OCI-LY7 (cell line): ENCODE measurements at regions not wholly inside any gene's neighbourhood (a gene's known extent, or its start where the extent isn't known, plus 50 kb on each side); places are given as distances from the start of the nearest gene placed in this dataset.

ENCODE experiments used
- BruUV-seq: library from RNA; stranded (reverse); fragments of 400-500 nt; replicated peaks from 2 replicates; lab custom pipeline; 2021; lab: Mats Ljungman, UMichigan
- CTCF ChIA-PET: fragments of 300-600 bp; sonication (Branson Sonifier 250); formaldehyde crosslinking; loops from one replicate; lab custom pipeline; 2022; ENCODE audit warnings: antibody characterized with exemption; ENCODE audit not compliant: unreplicated experiment; lab: Charles Lee
- POLR2A ChIA-PET: fragments of 300-600 bp; sonication (Branson Sonifier 250); formaldehyde crosslinking; loops from one replicate; lab custom pipeline; 2022; ENCODE audit warnings: antibody characterized with exemption; lab: Charles Lee
- DNase-seq: peaks from one replicate; pipeline ENCODE4 v3.0.0-alpha.2; 2015; ENCODE audit warnings: low spot score
- H2AFZ ChIP-seq: fragments of 200-600 bp; sonication (generic), shearing (Covaris generic); 2 replicates; pipeline ENCODE4 v1.6.1; 2014; ENCODE audit warnings: mild to moderate bottlenecking, antibody characterized with exemption, low read length, moderate library complexity
- H3K27ac ChIP-seq: fragments of 200-600 bp; sonication (generic); 2 replicates; pipeline ENCODE4 v1.5.1; 2014; ENCODE audit warnings: mixed run types, low read depth, mild to moderate bottlenecking, moderate library complexity, low read length, inconsistent platforms; ENCODE audit not compliant: poor library complexity, severe bottlenecking
- H3K36me3 ChIP-seq: fragments of 200-600 bp; sonication (generic); 2 replicates; pipeline ENCODE4 v1.6.1; 2014; ENCODE audit warnings: mild to moderate bottlenecking, antibody characterized with exemption, low read length, moderate library complexity, mixed read lengths; ENCODE audit not compliant: insufficient read depth
- H3K4me1 ChIP-seq: fragments of 200-600 bp; sonication (generic); 2 replicates; pipeline ENCODE4 v1.5.1; 2014; ENCODE audit warnings: mild to moderate bottlenecking, low read length; ENCODE audit not compliant: insufficient read depth, poor library complexity, severe bottlenecking
- H3K4me2 ChIP-seq: fragments of 200-600 bp; sonication (generic); 2 replicates; pipeline ENCODE4 v1.6.1; 2014; ENCODE audit warnings: mild to moderate bottlenecking, low read length
- H3K4me3 ChIP-seq: fragments of 200-600 bp; sonication (generic); 2 replicates; pipeline ENCODE4 v1.5.1; 2014; ENCODE audit warnings: mild to moderate bottlenecking, low read depth, low read length; ENCODE audit not compliant: poor library complexity, severe bottlenecking
- H3K79me2 ChIP-seq: fragments of 200-600 bp; sonication (generic); 2 replicates; pipeline ENCODE4 v1.6.1; 2016; ENCODE audit warnings: low read depth, mild to moderate bottlenecking, low read length, moderate library complexity, mixed read lengths; ENCODE audit not compliant: insufficient read depth
- H3K9me2 ChIP-seq: fragments of 200-600 bp; sonication (generic); 2 replicates; pipeline ENCODE4 v1.6.1; 2016; ENCODE audit warnings: mild to moderate bottlenecking, low read length, mixed read lengths; ENCODE audit not compliant: insufficient read depth
- H3K9me3 ChIP-seq: fragments of 200-600 bp; sonication (generic); 2 replicates; pipeline ENCODE4 v1.6.1; 2014; ENCODE audit warnings: mild to moderate bottlenecking, mixed run types, low read length, mixed read lengths
- H4K20me1 ChIP-seq: fragments of 200-600 bp; sonication (generic); 2 replicates; pipeline ENCODE4 v1.6.1; 2014; ENCODE audit warnings: mild to moderate bottlenecking, antibody characterized with exemption, low read length, moderate library complexity, mixed read lengths; ENCODE audit not compliant: insufficient read depth
- CTCF ChIP-seq: fragments of 200-600 bp; sonication (generic); conservative IDR thresholded peaks from 2 replicates; pipeline ENCODE4 v1.5.1; 2014; ENCODE audit warnings: mild to moderate bottlenecking, antibody characterized with exemption, low read length, moderate library complexity, mixed read lengths
- EZH2phosphoT487 ChIP-seq: fragments of 200-600 bp; sonication (generic); IDR thresholded peaks from 2 replicates; pipeline ENCODE4 v1.6.1; 2018; ENCODE audit warnings: low read depth, borderline replicate concordance, mild to moderate bottlenecking, mixed run types, antibody characterized with exemption, low read length, moderate library complexity, mixed read lengths
- intact Hi-C: fragments of 100-400 bp; cut with micrococcal nuclease; formaldehyde crosslinking; loops from one replicate; pipeline ENCODE4 v1.10.0; 2022; ENCODE audit not compliant: unreplicated experiment

- intact Hi-C loops: no loop called here
- H3K4me1 ChIP-seq: no peaks in the 10 kb centered on the region
- TF ChIP-seq CTCF (no peak), EZH2phosphoT487 (no peak)
- no peaks in the 10 kb centered on the region for H3K9me3 ChIP-seq
- BruUV-seq: no TSS peak
- H3K9me2 ChIP-seq: no peaks in the 10 kb centered on the region
- no peak overlapping the region for H3K27ac ChIP-seq
- POLR2A ChIA-PET: interaction anchor here (0.6 kb wide), 1 partner anchor 94 kb away, joined by 3 read pairs; no protein-coding TSS in a partner anchor
- no peak overlapping the region for H3K4me2 ChIP-seq
- no peaks in the 10 kb centered on the region for H3K36me3 ChIP-seq
- H3K79me2 ChIP-seq: no peaks in the 10 kb centered on the region
- H3K4me3 ChIP-seq: no peak overlapping the region
- DNase-seq: no peak
- CTCF ChIA-PET: no interaction called here
- H2AFZ ChIP-seq: no peak overlapping the region
- H4K20me1 ChIP-seq: no peaks in the 10 kb centered on the region
Observed at GRCh38 chr5:2140501-2141175, 257.9 kb upstream of the IRX4 start.

DNA sequence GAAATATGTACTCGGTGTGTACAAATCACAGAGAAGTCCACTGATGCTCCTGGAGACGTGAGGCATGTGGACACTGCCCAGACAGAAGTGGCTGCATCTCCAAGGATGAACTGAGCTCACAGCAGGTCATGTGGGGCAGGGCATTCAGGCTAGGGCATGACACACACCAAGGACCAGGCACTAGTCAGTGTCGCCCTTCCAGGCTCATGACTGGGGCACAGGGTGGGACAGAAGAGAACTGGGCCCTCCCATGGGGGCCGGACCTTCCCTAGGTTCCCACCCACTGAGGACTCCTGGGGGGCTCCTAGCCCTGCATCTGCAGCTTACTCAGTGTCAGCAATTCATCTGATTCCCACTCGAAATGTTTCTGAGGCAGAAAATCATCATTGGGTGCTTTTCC is 256.8 kb upstream of the IRX4 start:
- H4K20me1 ChIP-seq: no peaks in the 10 kb centered on the region
- H3K79me2 ChIP-seq: no peaks in the 10 kb centered on the region
- no peaks in the 10 kb centered on the region for H3K36me3 ChIP-seq
- no peaks in the 10 kb centered on the region for H3K9me3 ChIP-seq
- H3K27ac ChIP-seq: no peak overlapping the region
- CTCF ChIA-PET: no interaction called here
- DNase-seq: no peak
- no peak overlapping the region for H2AFZ ChIP-seq
- H3K9me2 ChIP-seq: no peaks in the 10 kb centered on the region
- intact Hi-C loops: no loop called here
- POLR2A ChIA-PET: no interaction called here
- no peak overlapping the region for H3K4me2 ChIP-seq
- TF ChIP-seq CTCF (no peak), EZH2phosphoT487 (no peak)
- H3K4me3 ChIP-seq: no peak overlapping the region
- BruUV-seq: no TSS peak
- no peaks in the 10 kb centered on the region for H3K4me1 ChIP-seq

- no peaks in the 10 kb centered on the region for H4K20me1 ChIP-seq
- H3K9me2 ChIP-seq: no peaks in the 10 kb centered on the region
- CTCF ChIA-PET: no interaction called here
- no peaks in the 10 kb centered on the region for H3K79me2 ChIP-seq
- POLR2A ChIA-PET: no interaction called here
- no peak overlapping the region for H3K4me3 ChIP-seq
- no peak overlapping the region for H2AFZ ChIP-seq
- BruUV-seq: no TSS peak
- H3K27ac ChIP-seq: no peak overlapping the region
- TF ChIP-seq CTCF (no peak), EZH2phosphoT487 (no peak)
- no peak overlapping the region for H3K4me2 ChIP-seq
- H3K9me3 ChIP-seq: no peaks in the 10 kb centered on the region
- H3K36me3 ChIP-seq: no peaks in the 10 kb centered on the region
- DNase-seq: no peak
- intact Hi-C loops: no loop called here
- H3K4me1 ChIP-seq: no peaks in the 10 kb centered on the region
Observed at GRCh38 chr5:2138896-2139295, 256.2 kb upstream of the IRX4 start.
